ENCODE measurements at regions not wholly inside any gene's neighbourhood (a gene's known extent, or its start where the extent isn't known, plus 50 kb on each side); places are given as distances from the start of the nearest gene placed in this dataset.
A peak's percentile ranks its signal among the peaks of the same experiment; 100 is the strongest.

GRCh38 chr12:115752913-115753726 lies 524.4 kb downstream of the MED13L start:
- TF ChIP-seq CTCF (IDR thresholded peaks at IDR 0.05; ENCODE audit: poor library complexity) (peak; percentile 80), EZH2 (IDR thresholded peaks at IDR 0.05; ENCODE audit: borderline replicate concordance) (no peak)

Measured in hepatocyte (in vitro differentiated cells).